ENCODE measurements at regions not wholly inside any gene's neighbourhood (a gene's known extent, or its start where the extent isn't known, plus 50 kb on each side); places are given as distances from the start of the nearest gene placed in this dataset.

DNA sequence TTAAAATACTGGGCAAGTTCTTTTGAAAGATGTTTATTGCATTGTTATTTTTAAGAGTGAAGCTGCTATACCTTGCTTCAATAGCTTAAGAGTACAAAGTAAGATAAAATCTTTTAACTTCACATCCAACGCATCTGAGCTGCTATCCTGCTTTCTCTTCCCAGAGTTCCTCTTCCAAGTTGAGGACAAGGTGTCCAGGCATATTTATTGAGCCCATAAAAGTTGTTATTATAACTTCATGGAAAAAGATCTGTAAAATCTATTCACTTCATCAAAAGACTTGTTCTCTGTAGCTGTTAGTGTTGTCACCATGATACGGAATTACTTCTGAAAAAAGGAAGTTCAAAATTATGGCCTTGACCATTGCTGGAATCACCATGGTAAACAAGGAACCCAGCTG is 306.2 kb upstream of the ELAVL2 start:
- no peak overlapping the region for H3K27ac ChIP-seq (ENCODE audit: extremely low read depth, low read depth, low read length)

DNA sequence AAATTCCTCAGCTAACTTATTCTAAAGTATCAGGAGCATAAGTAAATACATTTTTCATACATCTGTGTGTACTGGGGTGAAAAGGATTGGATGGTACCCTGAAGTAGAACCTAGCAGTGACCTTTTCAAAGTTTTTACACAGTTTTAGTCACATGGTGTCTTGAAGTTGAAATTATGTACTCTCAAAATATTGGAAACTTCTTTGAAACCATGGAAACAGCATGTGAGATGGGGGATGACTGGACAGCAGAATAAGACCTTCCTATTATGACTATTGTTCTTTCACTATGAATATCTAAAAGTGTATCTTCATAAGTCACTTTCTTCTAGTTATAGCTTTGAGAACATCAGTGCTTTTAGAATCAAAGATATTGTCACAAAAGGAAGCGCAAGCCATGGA is 301.5 kb upstream of the ELAVL2 start:
- no peak overlapping the region for H3K4me3 ChIP-seq (ENCODE audit: low read depth, low read length)
- CTCF ChIA-PET, result interaction anchor here (0.7 kb wide), 1 partner anchor 12 kb away, joined by 3 read pairs; no protein-coding TSS in a partner anchor
- POLR2A ChIA-PET, result no interaction called here
- no peaks in the 10 kb centered on the region for H3K36me3 ChIP-seq (ENCODE audit: control insufficient read depth in 2 of 2, insufficient read depth in 1 of 2, low read length in 2 of 2)
- no peak for TF ChIP-seq KLF16 (tag by site-specific recombination; IDR thresholded peaks at IDR 0.05)
- no peak for TF ChIP-seq ZNF121 (tag by site-specific recombination; IDR thresholded peaks at IDR 0.05)
- TF ChIP-seq SETDB1 (IDR thresholded peaks at IDR 0.05; ENCODE audit: insufficient read length, low read length), result no peak
- no peak for TF ChIP-seq ZNF324 (tag by site-specific recombination; IDR thresholded peaks at IDR 0.05)
- no peak for TF ChIP-seq ZFP69B (tag by site-specific recombination; IDR thresholded peaks at IDR 0.05)
- TF ChIP-seq, protein P1, sequence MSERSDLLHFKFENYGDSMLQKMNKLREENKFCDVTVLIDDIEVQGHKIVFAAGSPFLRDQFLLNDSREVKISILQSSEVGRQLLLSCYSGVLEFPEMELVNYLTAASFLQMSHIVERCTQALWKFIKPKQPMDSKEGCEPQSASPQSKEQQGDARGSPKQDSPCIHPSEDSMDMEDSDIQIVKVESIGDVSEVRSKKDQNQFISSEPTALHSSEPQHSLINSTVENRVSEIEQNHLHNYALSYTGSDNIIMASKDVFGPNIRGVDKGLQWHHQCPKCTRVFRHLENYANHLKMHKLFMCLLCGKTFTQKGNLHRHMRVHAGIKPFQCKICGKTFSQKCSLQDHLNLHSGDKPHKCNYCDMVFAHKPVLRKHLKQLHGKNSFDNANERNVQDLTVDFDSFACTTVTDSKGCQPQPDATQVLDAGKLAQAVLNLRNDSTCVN (tag by site-specific recombination; optimal IDR thresholded peaks at IDR 0.05), result no peak
- TF ChIP-seq, protein P2, sequence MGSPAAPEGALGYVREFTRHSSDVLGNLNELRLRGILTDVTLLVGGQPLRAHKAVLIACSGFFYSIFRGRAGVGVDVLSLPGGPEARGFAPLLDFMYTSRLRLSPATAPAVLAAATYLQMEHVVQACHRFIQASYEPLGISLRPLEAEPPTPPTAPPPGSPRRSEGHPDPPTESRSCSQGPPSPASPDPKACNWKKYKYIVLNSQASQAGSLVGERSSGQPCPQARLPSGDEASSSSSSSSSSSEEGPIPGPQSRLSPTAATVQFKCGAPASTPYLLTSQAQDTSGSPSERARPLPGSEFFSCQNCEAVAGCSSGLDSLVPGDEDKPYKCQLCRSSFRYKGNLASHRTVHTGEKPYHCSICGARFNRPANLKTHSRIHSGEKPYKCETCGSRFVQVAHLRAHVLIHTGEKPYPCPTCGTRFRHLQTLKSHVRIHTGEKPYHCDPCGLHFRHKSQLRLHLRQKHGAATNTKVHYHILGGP (tag by site-specific recombination; IDR thresholded peaks at IDR 0.05), result no peak
- TF ChIP-seq ZNF155 (tag by site-specific recombination; IDR thresholded peaks at IDR 0.05), result no peak
- no peak for TF ChIP-seq OSR2 (tag by site-specific recombination; IDR thresholded peaks at IDR 0.05)
- no peak for TF ChIP-seq KLF8 (tag by site-specific recombination; IDR thresholded peaks at IDR 0.05)
- TF ChIP-seq ZNF138 (tag by site-specific recombination; IDR thresholded peaks at IDR 0.05; ENCODE audit: borderline replicate concordance), result no peak
- TF ChIP-seq ZNF175 (tag by site-specific recombination; IDR thresholded peaks at IDR 0.05), result no peak
- TF ChIP-seq MZF1 (tag by site-specific recombination; IDR thresholded peaks at IDR 0.05; ENCODE audit: borderline replicate concordance), result no peak
- TF ChIP-seq, protein P3, sequence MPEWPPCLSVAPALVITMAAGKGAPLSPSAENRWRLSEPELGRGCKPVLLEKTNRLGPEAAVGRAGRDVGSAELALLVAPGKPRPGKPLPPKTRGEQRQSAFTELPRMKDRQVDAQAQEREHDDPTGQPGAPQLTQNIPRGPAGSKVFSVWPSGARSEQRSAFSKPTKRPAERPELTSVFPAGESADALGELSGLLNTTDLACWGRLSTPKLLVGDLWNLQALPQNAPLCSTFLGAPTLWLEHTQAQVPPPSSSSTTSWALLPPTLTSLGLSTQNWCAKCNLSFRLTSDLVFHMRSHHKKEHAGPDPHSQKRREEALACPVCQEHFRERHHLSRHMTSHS (tag by site-specific recombination; IDR thresholded peaks at IDR 0.05), result no peak
- TF ChIP-seq, protein P4, sequence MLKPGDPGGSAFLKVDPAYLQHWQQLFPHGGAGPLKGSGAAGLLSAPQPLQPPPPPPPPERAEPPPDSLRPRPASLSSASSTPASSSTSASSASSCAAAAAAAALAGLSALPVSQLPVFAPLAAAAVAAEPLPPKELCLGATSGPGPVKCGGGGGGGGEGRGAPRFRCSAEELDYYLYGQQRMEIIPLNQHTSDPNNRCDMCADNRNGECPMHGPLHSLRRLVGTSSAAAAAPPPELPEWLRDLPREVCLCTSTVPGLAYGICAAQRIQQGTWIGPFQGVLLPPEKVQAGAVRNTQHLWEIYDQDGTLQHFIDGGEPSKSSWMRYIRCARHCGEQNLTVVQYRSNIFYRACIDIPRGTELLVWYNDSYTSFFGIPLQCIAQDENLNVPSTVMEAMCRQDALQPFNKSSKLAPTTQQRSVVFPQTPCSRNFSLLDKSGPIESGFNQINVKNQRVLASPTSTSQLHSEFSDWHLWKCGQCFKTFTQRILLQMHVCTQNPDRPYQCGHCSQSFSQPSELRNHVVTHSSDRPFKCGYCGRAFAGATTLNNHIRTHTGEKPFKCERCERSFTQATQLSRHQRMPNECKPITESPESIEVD (tag by site-specific recombination; IDR thresholded peaks at IDR 0.05), result no peak
- no peak for TF ChIP-seq ZNF529 (tag by site-specific recombination; IDR thresholded peaks at IDR 0.05; ENCODE audit: insufficient replicate concordance)
- TF ChIP-seq ZFHX2 (tag by site-specific recombination; conservative IDR thresholded peaks at IDR 0.05), result no peak
- no peak for TF ChIP-seq ZNF558 (tag by site-specific recombination; IDR thresholded peaks at IDR 0.05)
- no peak for TF ChIP-seq ZNF654 (tag by site-specific recombination; IDR thresholded peaks at IDR 0.05; ENCODE audit: low read depth)
- no peak overlapping the region for H3K27ac ChIP-seq (ENCODE audit: extremely low read depth, low read depth, low read length)
- H3K9me3 ChIP-seq (ENCODE audit: control insufficient read depth, insufficient read depth, low read depth, low read length), result no peaks in the 10 kb centered on the region
- no peaks in the 10 kb centered on the region for H3K4me1 ChIP-seq (ENCODE audit: control insufficient read depth, insufficient read depth, low read length)

More for the DNA sequence above, 306.2 kb upstream of the ELAVL2 start:
- ChIA-PET POLR2A (no interaction called here), CTCF (no interaction called here)
- H3K4me3 ChIP-seq (ENCODE audit: low read depth, low read length), result no peak overlapping the region
- no peaks in the 10 kb centered on the region for H3K4me1 ChIP-seq (ENCODE audit: control insufficient read depth, insufficient read depth, low read length)
- no peaks in the 10 kb centered on the region for H3K36me3 ChIP-seq (ENCODE audit: control insufficient read depth in 2 of 2, insufficient read depth in 1 of 2, low read length in 2 of 2)
- TF ChIP-seq KLF7 (tag by site-specific recombination; IDR thresholded peaks at IDR 0.05; ENCODE audit: borderline replicate concordance) (no peak), WT1 (tag by site-specific recombination; IDR thresholded peaks at IDR 0.05) (no peak), ZNF354C (tag by site-specific recombination; IDR thresholded peaks at IDR 0.05; ENCODE audit: borderline replicate concordance, low read depth) (no peak), SP2 (tag by site-specific recombination; IDR thresholded peaks at IDR 0.05) (no peak), ZNF843 (tag by site-specific recombination; IDR thresholded peaks at IDR 0.05) (no peak), ZNF610 (tag by site-specific recombination; IDR thresholded peaks at IDR 0.05; ENCODE audit: borderline replicate concordance) (no peak), MEIS1 (CRISPR knock-in tag; IDR thresholded peaks at IDR 0.05; ENCODE audit: borderline replicate concordance) (no peak), BCL11B (tag by site-specific recombination; IDR thresholded peaks at IDR 0.05; ENCODE audit: low read depth) (no peak), ZNF654 (tag by site-specific recombination; IDR thresholded peaks at IDR 0.05; ENCODE audit: low read depth) (no peak)
- TF ChIP-seq, protein P5, sequence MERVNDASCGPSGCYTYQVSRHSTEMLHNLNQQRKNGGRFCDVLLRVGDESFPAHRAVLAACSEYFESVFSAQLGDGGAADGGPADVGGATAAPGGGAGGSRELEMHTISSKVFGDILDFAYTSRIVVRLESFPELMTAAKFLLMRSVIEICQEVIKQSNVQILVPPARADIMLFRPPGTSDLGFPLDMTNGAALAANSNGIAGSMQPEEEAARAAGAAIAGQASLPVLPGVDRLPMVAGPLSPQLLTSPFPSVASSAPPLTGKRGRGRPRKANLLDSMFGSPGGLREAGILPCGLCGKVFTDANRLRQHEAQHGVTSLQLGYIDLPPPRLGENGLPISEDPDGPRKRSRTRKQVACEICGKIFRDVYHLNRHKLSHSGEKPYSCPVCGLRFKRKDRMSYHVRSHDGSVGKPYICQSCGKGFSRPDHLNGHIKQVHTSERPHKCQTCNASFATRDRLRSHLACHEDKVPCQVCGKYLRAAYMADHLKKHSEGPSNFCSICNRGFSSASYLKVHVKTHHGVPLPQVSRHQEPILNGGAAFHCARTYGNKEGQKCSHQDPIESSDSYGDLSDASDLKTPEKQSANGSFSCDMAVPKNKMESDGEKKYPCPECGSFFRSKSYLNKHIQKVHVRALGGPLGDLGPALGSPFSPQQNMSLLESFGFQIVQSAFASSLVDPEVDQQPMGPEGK (tag by site-specific recombination; IDR thresholded peaks at IDR 0.05), result no peak
- no peaks in the 10 kb centered on the region for H3K9me3 ChIP-seq (ENCODE audit: control insufficient read depth, insufficient read depth, low read depth, low read length)
